B cell (primary cell): ENCODE measurements at regions not wholly inside any gene's neighbourhood (a gene's known extent, or its start where the extent isn't known, plus 50 kb on each side); places are given as distances from the start of the nearest gene placed in this dataset.

Source experiments
- EZH2 ChIP-seq: IDR thresholded peaks from 2 replicates; pipeline ENCODE4 v1.6.1; 2012; ENCODE audit warnings: borderline replicate concordance, low read depth, mild to moderate bottlenecking, moderate library complexity, low read length; ENCODE audit not compliant: insufficient read depth, poor library complexity, severe bottlenecking
- TF ChIP-seq, protein P1 (sequence below): fragments of 200-600 bp; IDR thresholded peaks from one replicate; pipeline ENCODE4 v1.8.0; 2022; ENCODE audit warnings: antibody characterized with exemption, mild to moderate bottlenecking

DNA sequence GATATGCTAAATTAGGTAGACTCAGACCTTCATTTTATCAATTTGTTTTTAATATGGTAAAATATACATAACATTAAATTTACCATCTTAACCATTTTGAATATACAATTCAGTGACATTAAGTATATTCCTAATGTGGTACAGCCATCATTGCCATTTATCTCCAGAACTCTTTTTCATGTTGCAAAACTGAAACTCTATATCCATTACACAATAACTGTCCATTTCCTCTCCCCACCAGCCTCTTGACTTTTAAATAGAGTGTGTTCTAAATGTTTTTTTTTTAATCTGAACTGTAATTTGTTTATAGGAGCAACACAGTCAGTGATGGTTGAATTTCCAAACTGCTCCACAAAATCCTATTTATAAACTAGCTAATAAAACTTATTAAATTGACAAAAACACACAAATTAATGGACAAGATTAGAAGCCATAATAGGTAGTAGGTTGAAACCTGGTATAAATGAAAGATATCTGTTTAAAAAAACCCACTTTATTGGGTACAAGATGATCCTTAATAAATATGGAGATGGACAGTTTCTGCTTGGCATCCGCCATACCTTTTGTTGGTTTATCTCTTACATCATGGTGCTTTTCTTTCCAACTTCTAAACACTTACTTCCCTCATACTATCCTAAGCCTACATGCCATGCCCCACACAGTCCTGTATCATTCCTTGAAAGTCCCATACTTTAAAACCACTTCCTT, 142.4 kb downstream of the ZPLD1 start:
- TF ChIP-seq, protein P1, sequence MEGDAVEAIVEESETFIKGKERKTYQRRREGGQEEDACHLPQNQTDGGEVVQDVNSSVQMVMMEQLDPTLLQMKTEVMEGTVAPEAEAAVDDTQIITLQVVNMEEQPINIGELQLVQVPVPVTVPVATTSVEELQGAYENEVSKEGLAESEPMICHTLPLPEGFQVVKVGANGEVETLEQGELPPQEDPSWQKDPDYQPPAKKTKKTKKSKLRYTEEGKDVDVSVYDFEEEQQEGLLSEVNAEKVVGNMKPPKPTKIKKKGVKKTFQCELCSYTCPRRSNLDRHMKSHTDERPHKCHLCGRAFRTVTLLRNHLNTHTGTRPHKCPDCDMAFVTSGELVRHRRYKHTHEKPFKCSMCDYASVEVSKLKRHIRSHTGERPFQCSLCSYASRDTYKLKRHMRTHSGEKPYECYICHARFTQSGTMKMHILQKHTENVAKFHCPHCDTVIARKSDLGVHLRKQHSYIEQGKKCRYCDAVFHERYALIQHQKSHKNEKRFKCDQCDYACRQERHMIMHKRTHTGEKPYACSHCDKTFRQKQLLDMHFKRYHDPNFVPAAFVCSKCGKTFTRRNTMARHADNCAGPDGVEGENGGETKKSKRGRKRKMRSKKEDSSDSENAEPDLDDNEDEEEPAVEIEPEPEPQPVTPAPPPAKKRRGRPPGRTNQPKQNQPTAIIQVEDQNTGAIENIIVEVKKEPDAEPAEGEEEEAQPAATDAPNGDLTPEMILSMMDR: no peak
- TF ChIP-seq EZH2: no peak
